Osteoblast (primary cell): ENCODE measurements at regions not wholly inside any gene's neighbourhood (a gene's known extent, or its start where the extent isn't known, plus 50 kb on each side); places are given as distances from the start of the nearest gene placed in this dataset.

Experiments used
- DNase-seq: peaks from one replicate; pipeline ENCODE4 v3.0.0; 2011; ENCODE audit warnings: low spot score, mixed read lengths; ENCODE audit not compliant: insufficient read length; ENCODE audit errors: missing footprints
- H2AFZ ChIP-seq: 2 replicates; pipeline ENCODE4 v1.6.0; 2011; ENCODE audit warnings: mild to moderate bottlenecking, low read length
- H3K27ac ChIP-seq: 2 replicates; pipeline ENCODE4 v1.5.1; 2011; ENCODE audit warnings: mild to moderate bottlenecking, low read depth, low read length, moderate library complexity
- H3K27me3 ChIP-seq: 2 replicates; pipeline ENCODE4 v1.6.0; 2012; ENCODE audit warnings: mild to moderate bottlenecking, control low read depth, inconsistent platforms, low read length, moderate library complexity; ENCODE audit not compliant: insufficient read depth
- H3K36me3 ChIP-seq: 2 replicates; pipeline ENCODE4 v1.5.1; 2011; ENCODE audit warnings: mild to moderate bottlenecking, low read length, control low read depth, moderate library complexity; ENCODE audit not compliant: insufficient read depth
- H3K4me1 ChIP-seq: 2 replicates; pipeline ENCODE4 v1.5.1; 2011; ENCODE audit warnings: mild to moderate bottlenecking, low read length, control low read depth, moderate library complexity; ENCODE audit not compliant: insufficient read depth
- H3K4me2 ChIP-seq: 2 replicates; pipeline ENCODE4 v1.6.0; 2011; ENCODE audit warnings: mild to moderate bottlenecking, low read length; ENCODE audit not compliant: insufficient read depth
- H3K4me3 ChIP-seq: fragments of 200-600 bp; sonication (generic); 3 replicates; pipeline ENCODE4 v1.5.1; 2012; ENCODE audit warnings: mild to moderate bottlenecking, low read length, inconsistent platforms; ENCODE audit not compliant: insufficient read depth
- H3K79me2 ChIP-seq: 2 replicates; pipeline ENCODE4 v1.6.0; 2012; ENCODE audit warnings: mild to moderate bottlenecking, low read length, control low read depth, inconsistent platforms; ENCODE audit not compliant: insufficient read depth
- H3K9me3 ChIP-seq: 2 replicates; pipeline ENCODE4 v1.5.1; 2011; ENCODE audit warnings: low read depth, low read length, control low read depth
- H4K20me1 ChIP-seq: 2 replicates; pipeline ENCODE4 v1.6.0; 2012; ENCODE audit warnings: mild to moderate bottlenecking, low read length, control low read depth; ENCODE audit not compliant: insufficient read depth
- TF ChIP-seq, protein P1 (sequence below): IDR thresholded peaks from 2 replicates; pipeline ENCODE4 v1.5.1; 2011; ENCODE audit warnings: mild to moderate bottlenecking, low read depth, low read length, moderate library complexity; ENCODE audit errors: extremely low read depth

DNA sequence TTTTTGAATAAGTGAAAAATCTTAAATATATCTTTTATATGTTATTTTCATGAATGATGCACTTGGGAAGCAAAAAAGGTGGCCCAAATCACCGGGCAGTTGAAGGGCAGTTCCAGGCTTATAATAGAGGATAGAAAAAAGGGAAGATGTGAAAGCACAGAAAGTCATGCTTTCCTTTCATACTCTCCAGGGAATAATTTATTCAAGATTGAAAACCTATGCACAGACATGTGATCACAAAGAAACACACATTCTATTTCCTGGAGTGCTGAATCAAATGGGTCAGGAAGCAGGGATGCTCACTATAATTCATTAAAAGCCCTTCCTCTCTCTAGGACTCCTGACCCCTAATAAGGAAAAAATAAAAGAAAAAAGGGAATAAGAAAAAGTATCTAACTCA, 66.1 kb upstream of the USP38 start:
- Histone ChIP-seq H3K4me2 (no peak overlapping the region), H3K79me2 (no peaks in the 10 kb centered on the region), H3K36me3 (no peaks in the 10 kb centered on the region), H4K20me1 (no peaks in the 10 kb centered on the region), H3K27ac (no peak overlapping the region), H3K27me3 (no peaks in the 10 kb centered on the region), H2AFZ (no peak overlapping the region), H3K4me1 (no peaks in the 10 kb centered on the region), H3K9me3 (no peaks in the 10 kb centered on the region), H3K4me3 (no peak overlapping the region)
- TF ChIP-seq, protein P1, sequence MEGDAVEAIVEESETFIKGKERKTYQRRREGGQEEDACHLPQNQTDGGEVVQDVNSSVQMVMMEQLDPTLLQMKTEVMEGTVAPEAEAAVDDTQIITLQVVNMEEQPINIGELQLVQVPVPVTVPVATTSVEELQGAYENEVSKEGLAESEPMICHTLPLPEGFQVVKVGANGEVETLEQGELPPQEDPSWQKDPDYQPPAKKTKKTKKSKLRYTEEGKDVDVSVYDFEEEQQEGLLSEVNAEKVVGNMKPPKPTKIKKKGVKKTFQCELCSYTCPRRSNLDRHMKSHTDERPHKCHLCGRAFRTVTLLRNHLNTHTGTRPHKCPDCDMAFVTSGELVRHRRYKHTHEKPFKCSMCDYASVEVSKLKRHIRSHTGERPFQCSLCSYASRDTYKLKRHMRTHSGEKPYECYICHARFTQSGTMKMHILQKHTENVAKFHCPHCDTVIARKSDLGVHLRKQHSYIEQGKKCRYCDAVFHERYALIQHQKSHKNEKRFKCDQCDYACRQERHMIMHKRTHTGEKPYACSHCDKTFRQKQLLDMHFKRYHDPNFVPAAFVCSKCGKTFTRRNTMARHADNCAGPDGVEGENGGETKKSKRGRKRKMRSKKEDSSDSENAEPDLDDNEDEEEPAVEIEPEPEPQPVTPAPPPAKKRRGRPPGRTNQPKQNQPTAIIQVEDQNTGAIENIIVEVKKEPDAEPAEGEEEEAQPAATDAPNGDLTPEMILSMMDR: no peak
- no peak for DNase-seq

DNA sequence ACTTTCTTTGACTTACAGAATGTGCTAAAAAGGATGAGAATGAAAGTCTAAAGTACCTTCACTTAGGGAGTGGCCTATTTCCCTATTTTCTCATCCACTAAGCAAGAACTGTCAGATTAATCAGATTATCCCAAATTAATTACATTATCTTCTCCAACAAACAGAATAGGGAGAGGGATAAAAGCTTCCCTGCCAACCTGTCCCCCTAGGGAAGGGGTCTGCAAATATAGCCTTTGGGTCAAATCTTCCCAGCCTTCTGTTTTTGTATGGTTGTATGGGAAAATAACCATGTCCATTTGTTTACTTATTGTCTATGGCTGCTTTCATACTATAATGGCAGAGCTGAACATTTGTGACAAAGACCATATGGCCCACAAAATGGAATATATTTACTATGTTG, 57.1 kb upstream of the USP38 start:
- H4K20me1 ChIP-seq: no peaks in the 10 kb centered on the region
- H3K4me2 ChIP-seq: no peak overlapping the region
- H3K36me3 ChIP-seq: no peaks in the 10 kb centered on the region
- H3K9me3 ChIP-seq: no peaks in the 10 kb centered on the region
- H3K4me3 ChIP-seq: no peak overlapping the region
- DNase-seq: no peak
- no peak overlapping the region for H2AFZ ChIP-seq
- TF ChIP-seq, protein P1: no peak
- no peaks in the 10 kb centered on the region for H3K27me3 ChIP-seq
- H3K27ac ChIP-seq: no peak overlapping the region
- no peaks in the 10 kb centered on the region for H3K79me2 ChIP-seq
- H3K4me1 ChIP-seq: no peaks in the 10 kb centered on the region

DNA sequence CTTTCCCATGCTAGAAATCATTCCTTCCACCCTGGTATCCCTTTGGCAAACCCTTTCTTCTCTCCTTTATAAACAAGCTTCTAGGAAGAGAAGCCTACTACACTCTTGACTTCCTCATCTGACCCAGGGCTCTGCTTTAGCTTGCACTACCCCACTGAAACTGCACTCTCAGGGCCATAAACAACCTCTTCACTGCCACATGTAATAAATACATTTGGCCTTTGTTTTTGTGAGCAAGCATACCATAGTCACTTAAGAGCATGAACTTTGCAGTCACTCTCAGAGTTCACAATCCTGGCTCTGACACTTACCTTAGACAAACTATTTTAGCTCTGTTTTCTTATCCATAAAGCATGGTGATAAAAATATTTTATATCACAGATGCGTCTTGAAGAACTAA, 50.7 kb upstream of the USP38 start:
- DNase-seq: no peak
- Histone ChIP-seq H3K36me3 (no peaks in the 10 kb centered on the region), H3K79me2 (no peaks in the 10 kb centered on the region), H3K4me2 (no peak overlapping the region), H3K27ac (no peak overlapping the region), H3K9me3 (no peaks in the 10 kb centered on the region), H4K20me1 (no peaks in the 10 kb centered on the region), H3K4me3 (no peak overlapping the region), H3K27me3 (no peaks in the 10 kb centered on the region), H2AFZ (no peak overlapping the region), H3K4me1 (no peaks in the 10 kb centered on the region)
- TF ChIP-seq, protein P1: no peak
